HG03139 (cell line): ENCODE measurements at regions not wholly inside any gene's neighbourhood (a gene's known extent, or its start where the extent isn't known, plus 50 kb on each side); places are given as distances from the start of the nearest gene placed in this dataset.
"Not testable (repeated sequence)": the region's sequence is repeated elsewhere in the genome, so short reads cannot be mapped to it uniquely, and the experiment has no call there.

Experiments
- ATAC-seq: cut with Tn5 transposase; IDR thresholded peaks from one replicate; pipeline ENCODE4 v1.9.1; 2021; ENCODE audit not compliant: unreplicated experiment

- ATAC-seq = no peak
Observed at GRCh38 chr1:234781241-234782065, 171.5 kb upstream of the IRF2BP2 start.

GRCh38 chr1:234780531-234781162, 170.7 kb upstream of the IRF2BP2 start:
- no peak for ATAC-seq

GRCh38 chr1:234780112-234780511, 170.1 kb upstream of the IRF2BP2 start:
- no peak for ATAC-seq

DNA sequence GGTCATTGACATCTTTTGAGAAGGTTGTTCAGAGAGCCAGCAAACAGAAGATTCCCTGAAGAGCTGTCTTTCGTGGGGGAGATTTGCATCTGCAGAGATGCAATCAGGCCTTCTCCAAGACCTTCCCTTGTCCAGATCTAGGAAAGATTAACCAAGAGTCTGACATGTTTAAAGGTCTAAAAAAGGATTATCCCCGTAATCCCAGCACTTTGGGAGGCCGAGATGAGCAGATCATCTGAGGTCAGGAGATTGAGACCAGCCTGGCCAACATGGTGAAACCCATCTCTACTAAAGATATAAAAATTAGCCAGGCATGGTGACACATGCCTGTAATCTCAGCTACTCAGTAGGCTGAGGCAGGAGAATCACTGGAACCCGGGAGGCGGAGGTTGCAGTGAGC, 169.6 kb upstream of the IRF2BP2 start:
- not testable (repeated sequence) for ATAC-seq

GRCh38 chr1:234779160-234779538, 169.2 kb upstream of the IRF2BP2 start:
- no peak for ATAC-seq

DNA sequence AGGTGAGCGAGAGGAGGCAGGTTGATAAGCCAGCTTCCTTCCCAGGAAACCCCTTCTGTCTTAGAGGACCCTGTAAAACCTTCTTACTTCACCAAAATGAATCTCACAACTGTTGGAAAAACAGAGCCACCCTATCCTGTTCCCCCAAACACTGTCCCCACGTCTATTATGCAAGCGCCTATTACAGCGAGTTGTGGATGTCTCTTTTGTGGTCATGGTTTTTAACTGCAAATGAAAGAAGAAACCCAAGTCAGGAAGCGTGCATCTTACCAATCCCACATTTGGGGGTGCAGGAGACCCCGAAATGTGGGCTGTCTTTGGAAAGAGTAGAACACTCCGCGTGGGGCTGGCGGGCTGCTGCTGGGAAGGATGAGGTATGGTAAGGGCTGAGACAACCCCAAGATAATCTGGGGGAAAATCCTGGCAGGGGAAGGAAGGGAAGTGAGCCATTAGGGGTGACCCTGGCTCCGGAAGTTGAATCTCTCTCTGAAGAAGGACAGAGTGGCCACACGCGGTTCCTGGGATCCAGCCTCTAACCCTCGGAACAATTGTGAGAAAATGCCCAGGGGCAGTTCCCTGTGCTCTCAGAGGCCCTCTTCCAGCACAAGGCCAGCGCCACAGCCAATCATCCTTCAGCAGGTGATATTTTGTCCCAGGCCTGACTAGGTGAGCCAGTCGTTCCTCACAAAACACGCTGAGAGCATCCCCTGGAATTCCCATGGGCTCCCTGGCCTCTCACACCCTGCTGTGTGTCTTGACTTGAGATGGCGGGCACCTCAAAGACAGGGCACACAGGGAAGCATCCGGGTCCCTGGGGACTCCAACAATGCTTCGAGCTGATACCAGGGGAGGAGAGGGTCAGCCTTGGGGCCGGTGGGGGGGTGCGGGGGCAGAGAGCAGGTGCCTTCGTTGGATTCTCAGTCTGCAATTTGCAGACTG, 168.5 kb upstream of the IRF2BP2 start:
- ATAC-seq = no peak

- no peak for ATAC-seq
Observed at GRCh38 chr1:234777856-234778220, 167.9 kb upstream of the IRF2BP2 start.

DNA sequence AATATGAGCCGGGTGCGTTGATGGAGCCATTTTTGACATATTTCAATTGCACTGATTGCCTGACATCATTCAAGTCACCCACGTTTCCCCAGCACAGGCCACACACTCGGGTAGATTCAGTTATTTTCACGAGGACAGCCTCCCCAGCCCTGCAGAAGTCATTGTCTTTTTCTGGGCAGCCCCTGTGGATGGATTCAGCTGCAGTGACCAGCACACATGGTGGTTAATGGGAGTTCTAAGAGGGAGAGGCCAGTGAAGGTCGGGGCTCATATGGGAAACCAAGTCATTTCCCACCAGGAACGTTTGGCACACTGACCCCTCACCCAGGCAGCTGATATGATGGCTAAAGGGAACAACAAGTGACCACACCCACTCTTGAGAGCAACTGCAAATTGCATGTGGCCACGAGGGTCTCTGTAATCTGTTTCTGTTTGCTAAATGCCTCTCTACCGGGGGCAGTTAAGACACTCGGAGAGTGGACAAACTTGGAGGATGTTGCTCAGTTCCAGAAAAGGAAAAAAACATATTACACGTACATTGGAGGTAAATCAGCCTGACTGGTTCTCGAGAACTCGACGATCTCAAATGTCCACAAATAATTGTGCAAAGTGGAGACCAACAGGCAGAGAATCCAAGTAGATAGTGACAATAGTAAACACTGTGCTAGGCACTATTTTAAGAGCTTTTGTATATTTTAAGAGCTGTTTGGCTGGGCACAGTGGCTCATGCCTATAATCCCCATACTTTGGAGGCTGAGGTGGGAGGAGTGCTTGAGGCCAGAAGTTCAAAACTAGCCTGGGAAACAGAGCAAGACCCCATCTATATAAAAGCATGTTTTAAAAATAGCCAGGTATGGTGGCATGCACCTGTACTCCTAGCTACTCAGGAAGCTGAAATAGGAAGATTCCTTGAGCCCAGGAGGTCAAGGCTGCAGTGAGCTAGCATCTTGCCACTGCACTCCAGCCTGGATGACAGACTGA, 167.2 kb upstream of the IRF2BP2 start:
- ATAC-seq = no peak

GRCh38 chr1:234776256-234776875, 166.4 kb upstream of the IRF2BP2 start:
- ATAC-seq = no peak

DNA sequence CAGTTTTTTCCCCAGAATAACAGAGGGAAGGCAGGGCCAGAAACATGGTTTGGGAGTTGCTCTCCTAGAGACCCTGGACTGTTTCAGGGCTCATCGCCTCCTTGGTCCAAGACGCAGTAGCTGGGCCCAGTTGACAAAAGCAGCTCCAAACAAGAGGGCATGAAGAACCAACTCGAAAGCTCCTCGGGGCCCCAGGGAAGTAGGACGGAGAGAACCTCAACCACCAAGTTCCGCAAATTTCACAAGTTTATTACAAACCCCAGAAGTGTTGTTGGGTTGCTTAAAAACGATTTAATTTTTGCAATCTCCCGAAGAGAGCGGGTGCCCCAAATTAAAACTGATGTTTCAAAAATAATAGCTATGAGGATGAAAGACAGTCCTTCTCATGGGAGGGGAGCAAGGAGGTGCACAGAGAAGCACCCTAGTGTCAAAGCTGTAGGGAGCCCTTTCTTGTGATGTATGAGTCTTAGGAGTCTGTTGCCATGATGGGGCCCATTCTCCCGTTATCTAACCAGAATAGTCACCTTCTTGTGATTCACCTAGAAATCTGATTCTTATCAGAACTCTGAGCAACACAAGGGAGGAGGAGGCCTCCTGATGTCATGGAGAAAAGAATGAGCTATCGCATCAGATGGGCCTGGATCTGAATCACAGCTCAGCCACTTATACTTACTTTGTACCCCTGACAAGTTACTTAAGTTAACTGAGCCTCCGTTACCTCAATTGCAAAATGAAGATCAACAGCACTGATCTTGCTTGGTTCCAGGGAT, 165.7 kb upstream of the IRF2BP2 start:
- no peak for ATAC-seq

GRCh38 chr1:234774971-234775370, 165.0 kb upstream of the IRF2BP2 start:
- ATAC-seq = no peak

GRCh38 chr1:234773936-234774677, 164.1 kb upstream of the IRF2BP2 start:
- ATAC-seq = no peak

DNA sequence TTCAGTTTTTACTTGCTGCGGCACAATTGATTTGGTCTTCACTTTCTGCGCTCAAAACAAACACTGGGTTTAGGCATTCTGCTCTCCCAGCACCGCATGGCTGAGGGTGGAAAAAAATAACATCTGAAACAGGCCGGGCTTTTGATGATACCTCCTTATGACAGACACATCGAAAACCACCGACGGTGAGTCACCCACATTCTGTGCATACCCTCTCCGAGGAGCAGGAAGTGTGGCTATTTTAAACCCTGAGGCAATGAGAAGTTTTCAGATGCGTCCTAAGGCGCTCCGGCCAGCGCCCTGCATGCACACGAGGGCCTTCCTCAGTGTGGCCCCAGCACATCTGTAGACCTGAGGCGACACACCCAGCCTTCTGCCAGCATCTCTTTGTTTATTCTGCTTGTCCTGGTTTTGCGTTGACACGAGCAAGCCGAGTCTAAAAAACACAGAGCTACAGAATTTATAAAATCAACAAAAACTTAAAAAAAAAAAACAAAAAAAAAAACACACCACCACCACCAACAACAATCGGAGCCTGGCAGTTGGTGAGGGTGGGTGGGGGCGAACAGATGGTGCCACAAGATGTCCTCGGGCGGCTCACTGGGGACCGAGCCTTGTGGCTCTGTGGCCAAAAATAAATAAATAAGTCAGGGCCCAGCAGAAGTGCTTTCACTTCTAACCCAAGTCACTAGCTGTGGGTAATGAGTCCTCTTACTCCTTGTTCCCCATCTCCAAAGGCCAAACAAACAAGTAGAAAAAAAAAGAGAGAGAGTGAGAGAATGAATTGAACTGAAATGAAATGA, 162.6 kb upstream of the IRF2BP2 start:
- peak; percentile 88 for ATAC-seq

GRCh38 chr1:234771642-234772344, 161.8 kb upstream of the IRF2BP2 start:
- ATAC-seq = no peak

DNA sequence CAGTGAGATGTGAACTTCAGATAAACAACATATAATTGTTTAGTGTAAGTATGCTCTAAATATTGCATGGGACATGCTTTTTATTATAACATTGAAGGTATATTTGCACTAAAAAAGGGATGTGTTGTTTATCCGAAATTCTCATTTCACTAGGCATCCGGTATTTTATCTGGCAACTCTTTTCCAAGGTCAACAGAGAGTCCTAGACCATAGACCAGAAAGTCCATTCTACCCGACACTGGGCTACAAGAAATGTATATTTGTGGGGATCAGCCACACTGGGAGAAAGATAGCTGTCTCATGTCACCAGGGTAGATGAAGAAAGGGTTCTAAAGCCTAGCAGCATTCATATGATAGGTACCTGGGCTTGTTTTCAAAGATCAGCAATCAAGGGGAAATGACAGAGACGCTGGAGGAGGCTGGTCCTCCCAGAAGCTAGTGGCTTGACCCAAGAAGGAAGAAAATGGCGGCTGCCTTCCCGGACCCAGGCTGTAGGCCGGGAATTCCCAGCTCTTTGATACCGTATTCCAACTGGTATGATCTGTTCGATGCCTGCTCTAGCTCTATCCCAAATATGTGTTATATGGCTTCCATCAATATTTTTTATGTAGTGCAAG, 161.1 kb upstream of the IRF2BP2 start:
- ATAC-seq = no peak

GRCh38 chr1:234769986-234770795, 160.2 kb upstream of the IRF2BP2 start:
- ATAC-seq = no peak
